ENCODE measurements at regions not wholly inside any gene's neighbourhood (a gene's known extent, or its start where the extent isn't known, plus 50 kb on each side); places are given as distances from the start of the nearest gene placed in this dataset.

- DNase-seq (ENCODE audit: low spot score in 2 of 2) (no peak), ATAC-seq (replicated peaks; ENCODE audit: extremely low read depth, poor library complexity, severe bottlenecking) (no peak)
- Mint-ChIP-seq H3K27me3 (peaks cover 24% of the 10 kb centered on the region), H3K4me1 (no peaks in the 10 kb centered on the region), H3K4me3 (no peak overlapping the region), H3K27ac (ENCODE audit: low read depth) (no peak overlapping the region), H3K9me3 (no peaks in the 10 kb centered on the region), H3K36me3 (ENCODE audit: insufficient read depth) (no peaks in the 10 kb centered on the region)
Measured at GRCh38 chr16:17050468-17050867, 420.3 kb downstream of the XYLT1 start.

Measured in central memory CD8-positive, alpha-beta T cell (primary cell).